NT2/D1 (cell line): ENCODE measurements at regions not wholly inside any gene's neighbourhood (a gene's known extent, or its start where the extent isn't known, plus 50 kb on each side); places are given as distances from the start of the nearest gene placed in this dataset.

Source experiments
- SUZ12 ChIP-seq: IDR thresholded peaks from 2 replicates; pipeline ENCODE4 v1.6.1; 2011; ENCODE audit not compliant: insufficient read length, insufficient read depth; ENCODE audit errors: extremely low read depth
- YY1 ChIP-seq: IDR thresholded peaks from 2 replicates; pipeline ENCODE4 v1.6.1; 2011; ENCODE audit not compliant: insufficient read length, insufficient read depth
- ZNF274 ChIP-seq: IDR thresholded peaks from 2 replicates; pipeline ENCODE4 v1.6.1; 2011; ENCODE audit warnings: mild to moderate bottlenecking, low read depth, low read length

- no peak for TF ChIP-seq YY1
- no peak for TF ChIP-seq SUZ12
- no peak for TF ChIP-seq ZNF274
These were observed 220.8 kb upstream of the PLET1 start for GRCh38 chr11:112481431-112481830.
